Panc1 (cell line): ENCODE measurements at regions not wholly inside any gene's neighbourhood (a gene's known extent, or its start where the extent isn't known, plus 50 kb on each side); places are given as distances from the start of the nearest gene placed in this dataset.

ENCODE experiments used
- ATAC-seq: fragments of 200-7000 bp; cut with Tn5 transposase; 2 replicates; pipeline ENCODE4 v1.9.1; 2020; ENCODE audit warnings: mild to moderate bottlenecking, moderate library complexity
- BruUV-seq: library from RNA; stranded (reverse); fragments of 400-500 nt; replicated peaks from 2 replicates; lab custom pipeline; 2021; lab: Mats Ljungman, UMichigan
- CTCF ChIA-PET: fragments of 300-600 bp; sonication (Branson Sonifier 250); formaldehyde crosslinking; loops from one replicate; lab custom pipeline; 2022; ENCODE audit warnings: antibody characterized with exemption; lab: Charles Lee
- POLR2A ChIA-PET: fragments of 300-600 bp; sonication (Branson Sonifier 250); formaldehyde crosslinking; loops from one replicate; lab custom pipeline; 2022; ENCODE audit warnings: antibody characterized with exemption; lab: Charles Lee
- DNase-seq: peaks from one replicate; pipeline ENCODE4 v3.0.0-alpha.2; 2010; ENCODE audit warnings: low read depth, low spot score
- H3K27ac ChIP-seq: 2 replicates; pipeline ENCODE4 v1.5.1; 2011; ENCODE audit warnings: mild to moderate bottlenecking, low read length, inconsistent platforms
- H3K27me3 ChIP-seq: fragments of 200-500 bp; sonication (Bioruptor generic); 2 replicates; pipeline ENCODE4 v1.6.0; 2014; ENCODE audit warnings: low read length, inconsistent platforms; ENCODE audit not compliant: control insufficient read depth, insufficient read depth
- H3K36me3 ChIP-seq: fragments of 200-500 bp; sonication (Bioruptor generic); 2 replicates; pipeline ENCODE4 v1.5.1; 2014; ENCODE audit warnings: inconsistent platforms, mild to moderate bottlenecking, low read length, moderate library complexity; ENCODE audit not compliant: control insufficient read depth, insufficient read depth
- H3K4me1 ChIP-seq: 2 replicates; pipeline ENCODE4 v1.5.1; 2011; ENCODE audit warnings: inconsistent platforms, mild to moderate bottlenecking, low read length, moderate library complexity; ENCODE audit not compliant: control insufficient read depth, insufficient read depth
- H3K4me3 ChIP-seq, 2 experiments: 2 replicates each; pipeline ENCODE4 v1.5.1; 2011 to 2012; ENCODE audit warnings: low read depth in 2 of 2, low read length in 2 of 2, mild to moderate bottlenecking in 2 of 2, inconsistent platforms in 1 of 2, moderate library complexity in 1 of 2
- H3K9me3 ChIP-seq: fragments of 200-500 bp; sonication (Bioruptor generic); 2 replicates; pipeline ENCODE4 v1.5.1; 2014; ENCODE audit warnings: low read depth, mild to moderate bottlenecking, inconsistent platforms, low read length, moderate library complexity; ENCODE audit not compliant: control insufficient read depth, insufficient read depth
- POLR2AphosphoS5 ChIP-seq: IDR thresholded peaks from 2 replicates; pipeline ENCODE4 v1.6.1; 2012; ENCODE audit warnings: mild to moderate bottlenecking, low read depth, low read length, moderate library complexity
- SIN3A ChIP-seq: IDR thresholded peaks from 2 replicates; pipeline ENCODE4 v1.6.1; 2012; ENCODE audit warnings: low read depth, mild to moderate bottlenecking, low read length, moderate library complexity, borderline replicate concordance; ENCODE audit not compliant: insufficient read depth
- TCF7L2 ChIP-seq: IDR thresholded peaks from 2 replicates; pipeline ENCODE4 v1.6.1; 2011; ENCODE audit warnings: mild to moderate bottlenecking, low read depth, low read length, inconsistent platforms
- in situ Hi-C: cut with HindIII; loops from 2 replicates; pipeline ENCODE4 v1.10.0; 2016; ENCODE audit warnings: low sequenced_read_pairs, low pct_unique_long_range_greater_than_20kb
- intact Hi-C: fragments of 100-400 bp; cut with micrococcal nuclease; formaldehyde crosslinking; loops from one replicate; pipeline ENCODE4 v1.10.0; 2022; ENCODE audit not compliant: unreplicated experiment
- TF ChIP-seq, protein P1 (sequence below): fragments of 450-650 bp; IDR thresholded peaks from 2 replicates; pipeline ENCODE4 v1.5.1; 2017; ENCODE audit warnings: mild to moderate bottlenecking
- TF ChIP-seq, protein P2 (sequence below), 2 experiments: IDR thresholded peaks; 2 replicates each; pipeline ENCODE4 v1.6.1; 2011 to 2012; ENCODE audit warnings: low read depth in 2 of 2, control low read depth in 1 of 2, low read length in 1 of 2, mild to moderate bottlenecking in 1 of 2, moderate library complexity in 1 of 2; ENCODE audit not compliant: insufficient read depth in 1 of 2

DNA sequence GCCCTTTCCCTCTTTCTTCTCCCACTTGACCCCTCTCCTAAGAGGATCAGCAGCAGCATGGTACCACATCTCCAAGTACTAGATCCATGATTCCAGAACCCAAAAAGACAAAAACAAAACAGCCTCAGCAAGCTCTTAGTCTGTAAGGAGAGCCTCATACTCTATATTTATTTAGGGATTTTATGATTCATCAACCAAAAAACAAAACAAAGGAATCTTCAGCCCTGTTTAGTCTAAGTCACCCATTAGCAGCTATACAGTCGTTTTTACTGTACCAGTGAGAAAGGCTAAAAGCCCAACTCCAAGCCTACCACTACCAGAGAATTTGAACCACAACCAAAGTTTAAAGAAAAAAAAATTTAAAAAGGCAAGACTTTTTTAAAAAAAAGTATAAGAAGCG, 1020.3 kb upstream of the CADM2 start:
- Histone ChIP-seq H3K36me3 (no peaks in the 10 kb centered on the region), H3K27me3 (no peaks in the 10 kb centered on the region), H3K27ac (no peak overlapping the region), H3K9me3 (no peaks in the 10 kb centered on the region), H3K4me1 (no peaks in the 10 kb centered on the region), H3K4me3 (no peak overlapping the region)
- intact Hi-C loops (no loop called here), in situ Hi-C loops (no loop called here)
- DNase-seq, result no peak
- no peak for ATAC-seq
- BruUV-seq, result no TSS peak
- TF ChIP-seq SIN3A (no peak), TCF7L2 (no peak), POLR2AphosphoS5 (no peak)
- TF ChIP-seq, protein P1, sequence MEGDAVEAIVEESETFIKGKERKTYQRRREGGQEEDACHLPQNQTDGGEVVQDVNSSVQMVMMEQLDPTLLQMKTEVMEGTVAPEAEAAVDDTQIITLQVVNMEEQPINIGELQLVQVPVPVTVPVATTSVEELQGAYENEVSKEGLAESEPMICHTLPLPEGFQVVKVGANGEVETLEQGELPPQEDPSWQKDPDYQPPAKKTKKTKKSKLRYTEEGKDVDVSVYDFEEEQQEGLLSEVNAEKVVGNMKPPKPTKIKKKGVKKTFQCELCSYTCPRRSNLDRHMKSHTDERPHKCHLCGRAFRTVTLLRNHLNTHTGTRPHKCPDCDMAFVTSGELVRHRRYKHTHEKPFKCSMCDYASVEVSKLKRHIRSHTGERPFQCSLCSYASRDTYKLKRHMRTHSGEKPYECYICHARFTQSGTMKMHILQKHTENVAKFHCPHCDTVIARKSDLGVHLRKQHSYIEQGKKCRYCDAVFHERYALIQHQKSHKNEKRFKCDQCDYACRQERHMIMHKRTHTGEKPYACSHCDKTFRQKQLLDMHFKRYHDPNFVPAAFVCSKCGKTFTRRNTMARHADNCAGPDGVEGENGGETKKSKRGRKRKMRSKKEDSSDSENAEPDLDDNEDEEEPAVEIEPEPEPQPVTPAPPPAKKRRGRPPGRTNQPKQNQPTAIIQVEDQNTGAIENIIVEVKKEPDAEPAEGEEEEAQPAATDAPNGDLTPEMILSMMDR, result no peak
- TF ChIP-seq, protein P2, sequence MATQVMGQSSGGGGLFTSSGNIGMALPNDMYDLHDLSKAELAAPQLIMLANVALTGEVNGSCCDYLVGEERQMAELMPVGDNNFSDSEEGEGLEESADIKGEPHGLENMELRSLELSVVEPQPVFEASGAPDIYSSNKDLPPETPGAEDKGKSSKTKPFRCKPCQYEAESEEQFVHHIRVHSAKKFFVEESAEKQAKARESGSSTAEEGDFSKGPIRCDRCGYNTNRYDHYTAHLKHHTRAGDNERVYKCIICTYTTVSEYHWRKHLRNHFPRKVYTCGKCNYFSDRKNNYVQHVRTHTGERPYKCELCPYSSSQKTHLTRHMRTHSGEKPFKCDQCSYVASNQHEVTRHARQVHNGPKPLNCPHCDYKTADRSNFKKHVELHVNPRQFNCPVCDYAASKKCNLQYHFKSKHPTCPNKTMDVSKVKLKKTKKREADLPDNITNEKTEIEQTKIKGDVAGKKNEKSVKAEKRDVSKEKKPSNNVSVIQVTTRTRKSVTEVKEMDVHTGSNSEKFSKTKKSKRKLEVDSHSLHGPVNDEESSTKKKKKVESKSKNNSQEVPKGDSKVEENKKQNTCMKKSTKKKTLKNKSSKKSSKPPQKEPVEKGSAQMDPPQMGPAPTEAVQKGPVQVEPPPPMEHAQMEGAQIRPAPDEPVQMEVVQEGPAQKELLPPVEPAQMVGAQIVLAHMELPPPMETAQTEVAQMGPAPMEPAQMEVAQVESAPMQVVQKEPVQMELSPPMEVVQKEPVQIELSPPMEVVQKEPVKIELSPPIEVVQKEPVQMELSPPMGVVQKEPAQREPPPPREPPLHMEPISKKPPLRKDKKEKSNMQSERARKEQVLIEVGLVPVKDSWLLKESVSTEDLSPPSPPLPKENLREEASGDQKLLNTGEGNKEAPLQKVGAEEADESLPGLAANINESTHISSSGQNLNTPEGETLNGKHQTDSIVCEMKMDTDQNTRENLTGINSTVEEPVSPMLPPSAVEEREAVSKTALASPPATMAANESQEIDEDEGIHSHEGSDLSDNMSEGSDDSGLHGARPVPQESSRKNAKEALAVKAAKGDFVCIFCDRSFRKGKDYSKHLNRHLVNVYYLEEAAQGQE (IDR thresholded peaks at IDR 0.05; ENCODE audit: insufficient read depth in 1 of 2, low read depth in 2 of 2, low read length in 1 of 2), result no peak
- POLR2A ChIA-PET, result no interaction called here
- CTCF ChIA-PET, result no interaction called here

DNA sequence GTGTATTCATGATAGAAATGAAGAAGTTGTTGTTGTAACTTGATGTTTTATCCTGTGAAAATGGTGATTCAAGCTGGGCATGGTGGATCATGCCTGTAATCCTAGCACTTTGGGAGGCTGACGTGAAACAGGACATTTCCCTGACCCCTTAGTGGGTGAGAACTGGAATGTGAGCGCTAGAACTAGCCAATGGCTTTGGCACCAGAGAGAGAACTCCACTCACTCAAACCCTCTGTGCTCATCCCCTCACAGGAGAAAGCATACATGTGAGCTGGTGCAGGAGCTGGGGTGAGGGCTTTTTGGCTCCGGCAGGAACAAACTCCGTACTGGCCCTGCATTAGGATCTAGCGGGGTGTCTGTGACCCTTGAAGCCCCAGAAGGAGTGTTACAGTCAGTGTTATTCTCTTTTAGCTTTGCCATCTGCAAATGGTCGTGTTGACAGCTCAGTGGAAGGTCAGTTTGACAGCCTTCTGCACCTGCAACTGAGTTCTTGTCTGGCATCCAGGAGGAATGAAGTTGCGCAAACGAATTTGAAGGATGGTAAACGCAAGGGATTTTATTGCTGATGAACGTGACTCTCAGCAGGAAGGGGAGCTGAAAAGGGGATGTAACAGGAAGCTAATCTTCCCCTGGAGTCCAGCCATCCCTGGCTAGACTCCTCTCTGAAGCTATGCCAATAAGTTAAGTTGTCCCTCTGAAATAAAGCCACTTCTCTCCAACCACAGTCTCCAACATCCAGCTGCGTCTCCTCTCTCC, 1016.6 kb upstream of the CADM2 start:
- in situ Hi-C loops (no loop called here), intact Hi-C loops (no loop called here)
- H3K9me3 ChIP-seq, result no peaks in the 10 kb centered on the region
- H3K4me3 ChIP-seq, result no peak overlapping the region
- H3K27ac ChIP-seq, result no peak overlapping the region
- ChIA-PET CTCF (no interaction called here), POLR2A (no interaction called here)
- H3K36me3 ChIP-seq, result no peaks in the 10 kb centered on the region
- no peaks in the 10 kb centered on the region for H3K27me3 ChIP-seq
- TF ChIP-seq POLR2AphosphoS5, result no peak
- TF ChIP-seq, protein P1, result no peak
- ATAC-seq (no peak), DNase-seq (no peak)
- no peaks in the 10 kb centered on the region for H3K4me1 ChIP-seq
- BruUV-seq, result no TSS peak
